ENCODE measurements at regions not wholly inside any gene's neighbourhood (a gene's known extent, or its start where the extent isn't known, plus 50 kb on each side); places are given as distances from the start of the nearest gene placed in this dataset.

GRCh38 chr2:120802158-120802557 lies 66.5 kb downstream of the GLI2 start:
- TF ChIP-seq CTCF (IDR thresholded peaks at IDR 0.05; ENCODE audit: extremely low read depth in 1 of 2, insufficient read depth in 1 of 2, low read depth in 1 of 2, low read length in 2 of 2) = no peak
- no peak for TF ChIP-seq POLR2A (IDR thresholded peaks at IDR 0.05; ENCODE audit: low read depth, low read length)
- TF ChIP-seq POLR2AphosphoS5 (IDR thresholded peaks at IDR 0.05; ENCODE audit: insufficient read depth, low read depth, low read length) = no peak
- no peak for TF ChIP-seq MYC (IDR thresholded peaks at IDR 0.05; ENCODE audit: low read depth, low read length)
- TF ChIP-seq EZH2 (IDR thresholded peaks at IDR 0.05; ENCODE audit: borderline replicate concordance, low read depth, low read length, severe bottlenecking) = no peak
- no peak for TF ChIP-seq MAX (IDR thresholded peaks at IDR 0.05; ENCODE audit: insufficient read depth, insufficient read length)
